ENCODE measurements at regions not wholly inside any gene's neighbourhood (a gene's known extent, or its start where the extent isn't known, plus 50 kb on each side); places are given as distances from the start of the nearest gene placed in this dataset.

- Mint-ChIP-seq H3K9me3 (no peaks in the 10 kb centered on the region), H3K36me3 (ENCODE audit: low read depth) (no peaks in the 10 kb centered on the region), H3K4me1 (no peaks in the 10 kb centered on the region), H3K4me3 (no peak overlapping the region), H3K27ac (no peak overlapping the region), H3K27me3 (ENCODE audit: insufficient read depth) (no peaks in the 10 kb centered on the region)
- Histone ChIP-seq H3K9me3 (ENCODE audit: control insufficient read depth, low read length) (no peaks in the 10 kb centered on the region), H3K36me3 (ENCODE audit: control insufficient read depth, insufficient read depth, low read length) (no peaks in the 10 kb centered on the region), H3K27ac (ENCODE audit: low read depth, low read length) (no peak overlapping the region), H3K4me1 (ENCODE audit: control insufficient read depth, insufficient read depth, low read length) (no peaks in the 10 kb centered on the region), H3K9ac (ENCODE audit: extremely low read depth, low read length, poor library complexity, severe bottlenecking) (no peak overlapping the region), H3K4me3 (ENCODE audit: low read length) (no peak overlapping the region), H3K27me3 (ENCODE audit: control insufficient read depth, insufficient read depth, low read length, poor library complexity, severe bottlenecking) (no peaks in the 10 kb centered on the region)
- no peak for TF ChIP-seq CTCF (conservative IDR thresholded peaks at IDR 0.05)
- 89 to 91% methylated on average over 1 to 3 of the region's 3 CpGs for WGBS, 2 experiments (ENCODE audit: insufficient coverage in 1 of 2, insufficient read length in 1 of 2)
- DNase-seq = no peak
These were observed 179.7 kb upstream of the CDH20 start for GRCh38 chr18:61153571-61153970.

- no peak overlapping the region for H3K4me3 ChIP-seq (ENCODE audit: low read length)
- Mint-ChIP-seq H3K27ac (no peak overlapping the region), H3K4me3 (no peak overlapping the region), H3K4me1 (no peaks in the 10 kb centered on the region), H3K36me3 (ENCODE audit: low read depth) (no peaks in the 10 kb centered on the region), H3K27me3 (ENCODE audit: insufficient read depth) (no peaks in the 10 kb centered on the region), H3K9me3 (no peaks in the 10 kb centered on the region)
- no peak for DNase-seq
- H3K36me3 ChIP-seq (ENCODE audit: control insufficient read depth, insufficient read depth, low read length) = no peaks in the 10 kb centered on the region
- no peaks in the 10 kb centered on the region for H3K9me3 ChIP-seq (ENCODE audit: control insufficient read depth, low read length)
- TF ChIP-seq CTCF (conservative IDR thresholded peaks at IDR 0.05) = no peak
- H3K9ac ChIP-seq (ENCODE audit: extremely low read depth, low read length, poor library complexity, severe bottlenecking) = no peak overlapping the region
- H3K4me1 ChIP-seq (ENCODE audit: control insufficient read depth, insufficient read depth, low read length) = no peaks in the 10 kb centered on the region
- no peak overlapping the region for H3K27ac ChIP-seq (ENCODE audit: low read depth, low read length)
- 91 to 100% methylated on average over 2 to 3 of the region's 3 CpGs for WGBS, 2 experiments (ENCODE audit: insufficient coverage in 1 of 2, insufficient read length in 1 of 2)
- H3K27me3 ChIP-seq (ENCODE audit: control insufficient read depth, insufficient read depth, low read length, poor library complexity, severe bottlenecking) = no peaks in the 10 kb centered on the region
These were observed 178.4 kb upstream of the CDH20 start for GRCh38 chr18:61154866-61155265.

GRCh38 chr18:61155586-61155985 lies 177.6 kb upstream of the CDH20 start:
- Mint-ChIP-seq H3K4me3 (no peak overlapping the region), H3K27me3 (ENCODE audit: insufficient read depth) (no peaks in the 10 kb centered on the region), H3K9me3 (no peaks in the 10 kb centered on the region), H3K4me1 (no peaks in the 10 kb centered on the region), H3K36me3 (ENCODE audit: low read depth) (no peaks in the 10 kb centered on the region), H3K27ac (no peak overlapping the region)
- H3K4me3 ChIP-seq (ENCODE audit: low read length) = no peak overlapping the region
- H3K27me3 ChIP-seq (ENCODE audit: control insufficient read depth, insufficient read depth, low read length, poor library complexity, severe bottlenecking) = no peaks in the 10 kb centered on the region
- H3K9me3 ChIP-seq (ENCODE audit: control insufficient read depth, low read length) = no peaks in the 10 kb centered on the region
- no peaks in the 10 kb centered on the region for H3K36me3 ChIP-seq (ENCODE audit: control insufficient read depth, insufficient read depth, low read length)
- 85% methylated on average over 3 of the region's 3 CpGs; no CpG with 5 or more reads in 1 of the 2 experiments for WGBS, 2 experiments (ENCODE audit: insufficient coverage in 1 of 2, insufficient read length in 1 of 2)
- no peak overlapping the region for H3K9ac ChIP-seq (ENCODE audit: extremely low read depth, low read length, poor library complexity, severe bottlenecking)
- no peak for TF ChIP-seq CTCF (conservative IDR thresholded peaks at IDR 0.05)
- DNase-seq = no peak
- H3K27ac ChIP-seq (ENCODE audit: low read depth, low read length) = no peak overlapping the region
- H3K4me1 ChIP-seq (ENCODE audit: control insufficient read depth, insufficient read depth, low read length) = no peaks in the 10 kb centered on the region
